Neural crest cell (in vitro differentiated cells): ENCODE measurements at regions not wholly inside any gene's neighbourhood (a gene's known extent, or its start where the extent isn't known, plus 50 kb on each side); places are given as distances from the start of the nearest gene placed in this dataset.

ENCODE experiments used
- DNase-seq: peaks from one replicate; pipeline ENCODE4 v3.0.0; 2021; ENCODE audit warnings: low read depth, mixed read lengths, low spot score
- H3K27ac Mint-ChIP-seq: one replicate; pipeline ENCODE4 v1.8.0; 2021; ENCODE audit warnings: mild to moderate bottlenecking, mixed read lengths; ENCODE audit not compliant: unreplicated experiment
- H3K27me3 Mint-ChIP-seq: 2 replicates; pipeline ENCODE4 v1.8.0; 2021; ENCODE audit warnings: low read depth, mild to moderate bottlenecking, mixed read lengths
- H3K36me3 Mint-ChIP-seq: 2 replicates; pipeline ENCODE4 v1.8.0; 2021; ENCODE audit warnings: low read depth, mild to moderate bottlenecking, mixed read lengths
- H3K4me1 Mint-ChIP-seq: 2 replicates; pipeline ENCODE4 v1.8.0; 2021; ENCODE audit warnings: mixed read lengths
- H3K4me3 Mint-ChIP-seq: one replicate; pipeline ENCODE4 v1.8.0; 2021; ENCODE audit warnings: mild to moderate bottlenecking, mixed read lengths
- H3K9me3 Mint-ChIP-seq: 2 replicates; pipeline ENCODE4 v1.8.0; 2021; ENCODE audit warnings: mixed read lengths
- TF ChIP-seq, protein P1 (sequence below): fragments of 200-600 bp; sonication (generic); conservative IDR thresholded peaks from 2 replicates; pipeline ENCODE4 v1.5.0; 2021; ENCODE audit warnings: antibody characterized with exemption, mild to moderate bottlenecking

DNA sequence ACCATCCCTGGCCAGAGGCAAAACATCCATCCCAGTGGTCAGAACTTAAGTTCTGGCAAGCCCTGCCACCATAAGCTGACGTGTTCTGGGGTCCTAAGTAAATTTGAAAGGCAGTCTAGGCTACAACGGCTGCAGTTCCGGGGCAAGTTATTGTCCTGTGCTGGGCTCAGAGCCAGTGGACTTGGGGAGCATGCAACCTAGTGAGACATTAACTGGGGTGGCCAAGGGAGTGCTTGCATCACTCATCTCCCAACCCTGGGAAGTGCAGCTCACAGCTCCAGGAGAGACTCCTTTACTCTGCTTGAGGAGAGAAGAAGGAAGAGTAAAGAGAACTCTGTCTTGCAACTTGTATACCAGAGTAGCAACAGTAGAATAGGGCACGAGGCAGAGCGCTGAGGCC, 425.4 kb upstream of the PITX2 start:
- peaks cover 24% of the 10 kb centered on the region for H3K9me3 Mint-ChIP-seq
- no peaks in the 10 kb centered on the region for H3K27me3 Mint-ChIP-seq
- no peaks in the 10 kb centered on the region for H3K4me1 Mint-ChIP-seq
- peaks cover 6% of the 10 kb centered on the region for H3K36me3 Mint-ChIP-seq
- no peak overlapping the region for H3K4me3 Mint-ChIP-seq
- no peak for DNase-seq
- H3K27ac Mint-ChIP-seq, result no peak overlapping the region
- TF ChIP-seq, protein P1, sequence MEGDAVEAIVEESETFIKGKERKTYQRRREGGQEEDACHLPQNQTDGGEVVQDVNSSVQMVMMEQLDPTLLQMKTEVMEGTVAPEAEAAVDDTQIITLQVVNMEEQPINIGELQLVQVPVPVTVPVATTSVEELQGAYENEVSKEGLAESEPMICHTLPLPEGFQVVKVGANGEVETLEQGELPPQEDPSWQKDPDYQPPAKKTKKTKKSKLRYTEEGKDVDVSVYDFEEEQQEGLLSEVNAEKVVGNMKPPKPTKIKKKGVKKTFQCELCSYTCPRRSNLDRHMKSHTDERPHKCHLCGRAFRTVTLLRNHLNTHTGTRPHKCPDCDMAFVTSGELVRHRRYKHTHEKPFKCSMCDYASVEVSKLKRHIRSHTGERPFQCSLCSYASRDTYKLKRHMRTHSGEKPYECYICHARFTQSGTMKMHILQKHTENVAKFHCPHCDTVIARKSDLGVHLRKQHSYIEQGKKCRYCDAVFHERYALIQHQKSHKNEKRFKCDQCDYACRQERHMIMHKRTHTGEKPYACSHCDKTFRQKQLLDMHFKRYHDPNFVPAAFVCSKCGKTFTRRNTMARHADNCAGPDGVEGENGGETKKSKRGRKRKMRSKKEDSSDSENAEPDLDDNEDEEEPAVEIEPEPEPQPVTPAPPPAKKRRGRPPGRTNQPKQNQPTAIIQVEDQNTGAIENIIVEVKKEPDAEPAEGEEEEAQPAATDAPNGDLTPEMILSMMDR, result no peak

DNA sequence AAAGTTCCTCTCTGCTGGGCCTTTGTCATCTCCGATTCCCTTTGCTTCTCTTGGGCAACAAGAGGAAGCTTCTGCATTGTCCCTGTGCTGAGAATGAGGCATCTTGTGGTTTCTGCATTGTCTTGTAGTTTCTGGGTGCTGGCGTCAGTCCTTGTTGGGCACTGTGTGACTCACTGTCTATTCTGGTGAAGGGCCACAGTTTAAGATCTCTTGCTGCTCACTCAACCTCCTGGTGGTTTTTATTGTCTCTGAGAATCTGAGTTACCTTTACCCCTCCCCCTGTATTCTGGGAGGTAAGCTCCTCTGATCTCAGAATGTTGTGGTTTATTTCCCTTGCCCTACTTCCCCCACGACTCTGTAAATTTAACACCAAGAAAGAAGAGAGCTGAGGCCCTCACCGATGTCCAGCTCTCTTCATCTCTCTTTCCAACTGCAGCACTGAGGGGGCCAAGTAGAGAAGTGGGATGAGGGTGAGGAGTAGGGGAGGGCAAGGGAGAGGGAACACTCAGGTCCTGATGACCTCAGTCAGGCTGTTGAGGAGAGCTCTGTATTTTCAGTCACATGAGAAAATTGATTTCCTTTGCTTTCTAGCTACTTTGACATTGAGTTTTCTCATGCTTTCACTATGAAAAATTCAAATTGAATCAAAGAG, 441.6 kb upstream of the PITX2 start:
- TF ChIP-seq, protein P1, result no peak
- H3K4me3 Mint-ChIP-seq, result no peak overlapping the region
- no peak overlapping the region for H3K27ac Mint-ChIP-seq
- no peaks in the 10 kb centered on the region for H3K9me3 Mint-ChIP-seq
- no peaks in the 10 kb centered on the region for H3K36me3 Mint-ChIP-seq
- no peaks in the 10 kb centered on the region for H3K27me3 Mint-ChIP-seq
- H3K4me1 Mint-ChIP-seq, result no peaks in the 10 kb centered on the region
- DNase-seq, result no peak

GRCh38 chr4:111066001-111066400, 443.1 kb upstream of the PITX2 start:
- DNase-seq, result no peak
- Mint-ChIP-seq H3K9me3 (no peaks in the 10 kb centered on the region), H3K4me1 (no peaks in the 10 kb centered on the region), H3K4me3 (no peak overlapping the region), H3K27ac (no peak overlapping the region), H3K36me3 (no peaks in the 10 kb centered on the region), H3K27me3 (no peaks in the 10 kb centered on the region)
- TF ChIP-seq, protein P1, result no peak

DNA sequence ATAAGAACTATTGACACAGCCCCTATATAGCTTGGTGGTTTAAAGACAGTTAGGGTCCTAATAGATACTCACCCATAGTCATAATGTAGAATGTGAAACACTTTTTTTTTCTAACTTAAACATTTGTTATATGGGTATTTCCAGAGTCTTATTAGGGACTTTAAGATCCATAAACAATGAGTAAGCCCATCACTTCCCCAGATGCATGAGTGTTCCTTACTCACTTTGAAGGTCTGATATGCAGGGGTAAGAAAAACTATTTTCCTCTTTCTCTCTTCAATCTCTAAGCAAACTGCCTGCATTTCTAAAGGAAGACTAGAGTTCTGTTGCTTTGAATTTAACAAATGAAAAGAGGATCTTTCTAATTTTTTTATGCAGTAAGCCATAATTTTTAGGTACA, 443.6 kb upstream of the PITX2 start:
- Mint-ChIP-seq H3K4me1 (no peaks in the 10 kb centered on the region), H3K27me3 (no peaks in the 10 kb centered on the region), H3K27ac (no peak overlapping the region), H3K9me3 (no peaks in the 10 kb centered on the region), H3K4me3 (no peak overlapping the region), H3K36me3 (no peaks in the 10 kb centered on the region)
- TF ChIP-seq, protein P1, result no peak
- DNase-seq, result no peak

- Mint-ChIP-seq H3K9me3 (no peaks in the 10 kb centered on the region), H3K27ac (no peak overlapping the region), H3K4me1 (no peaks in the 10 kb centered on the region), H3K36me3 (no peaks in the 10 kb centered on the region), H3K27me3 (no peaks in the 10 kb centered on the region), H3K4me3 (no peak overlapping the region)
- TF ChIP-seq, protein P1, result no peak
- DNase-seq, result no peak
These were observed 444.0 kb upstream of the PITX2 start for GRCh38 chr4:111066887-111067286.
